Stimulated activated CD4-positive, alpha-beta T cell treated with anti-CD3 and anti-CD28 coated beads, Interleukin-2, amount 100 ng/mL, for 48 hours (primary cell): ENCODE measurements at regions not wholly inside any gene's neighbourhood (a gene's known extent, or its start where the extent isn't known, plus 50 kb on each side); places are given as distances from the start of the nearest gene placed in this dataset.

Experiments used
- DNase-seq, 2 donors: peaks; one replicate each; pipeline ENCODE4 v3.0.0-alpha.2; 2020

DNA sequence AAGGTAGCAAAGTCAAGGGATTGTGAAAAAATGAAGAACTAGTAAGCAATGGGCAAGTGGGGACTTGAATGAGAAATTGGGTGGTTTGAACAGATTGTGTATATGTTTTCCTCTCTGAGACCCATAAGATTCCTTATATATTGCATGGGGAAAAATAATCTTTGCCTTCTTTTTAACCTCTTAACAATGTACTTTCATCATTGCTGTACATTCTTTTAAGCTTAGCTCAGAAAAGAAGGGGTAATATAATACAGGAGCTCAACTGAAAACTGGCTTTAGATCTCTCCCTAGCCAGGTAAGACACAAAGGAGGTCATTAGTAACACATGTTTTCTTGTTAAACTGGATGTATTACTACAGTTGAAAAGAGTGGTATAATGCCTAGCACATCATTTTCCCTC is 287.2 kb downstream of the RNF144B start:
- DNase-seq = no peak

DNA sequence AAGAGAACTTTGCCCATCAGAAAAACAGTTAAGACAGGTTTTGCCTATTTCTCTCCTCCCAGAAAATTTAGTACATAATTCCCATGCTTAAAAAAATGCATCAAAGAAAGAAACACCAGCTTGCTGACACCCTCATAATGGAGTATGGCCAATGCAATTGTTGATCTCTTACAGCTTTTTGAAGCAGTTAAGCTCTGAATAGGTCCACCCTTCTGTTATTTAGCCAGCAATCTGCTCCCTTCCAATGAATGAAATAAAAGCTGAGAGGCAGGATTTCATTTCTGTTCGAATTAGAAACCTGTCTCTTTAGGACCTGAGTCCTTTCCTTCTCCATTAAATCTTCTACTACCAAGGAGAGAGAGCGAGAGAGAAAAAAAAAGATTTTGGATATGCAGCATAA is 288.7 kb downstream of the RNF144B start:
- no peak for DNase-seq

DNA sequence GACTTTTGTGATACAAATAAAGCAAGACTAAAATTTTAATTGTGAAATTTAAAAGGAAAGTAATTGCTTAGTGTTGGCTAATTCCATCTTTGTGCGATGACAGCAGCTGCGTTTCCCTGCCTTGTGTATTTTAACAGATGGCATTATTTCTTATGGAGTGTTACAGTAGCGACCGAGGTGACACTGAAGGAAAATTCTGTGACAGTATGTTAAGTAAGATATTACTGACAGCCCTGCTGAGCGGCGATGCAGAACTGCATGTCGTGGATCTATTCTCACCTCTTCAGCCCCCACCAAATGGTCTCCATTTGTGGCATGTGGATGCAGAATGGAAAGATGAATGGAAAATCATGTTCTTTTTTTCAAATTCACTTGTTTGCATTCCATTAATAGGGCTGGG is 289.4 kb downstream of the RNF144B start:
- no peak for DNase-seq

DNA sequence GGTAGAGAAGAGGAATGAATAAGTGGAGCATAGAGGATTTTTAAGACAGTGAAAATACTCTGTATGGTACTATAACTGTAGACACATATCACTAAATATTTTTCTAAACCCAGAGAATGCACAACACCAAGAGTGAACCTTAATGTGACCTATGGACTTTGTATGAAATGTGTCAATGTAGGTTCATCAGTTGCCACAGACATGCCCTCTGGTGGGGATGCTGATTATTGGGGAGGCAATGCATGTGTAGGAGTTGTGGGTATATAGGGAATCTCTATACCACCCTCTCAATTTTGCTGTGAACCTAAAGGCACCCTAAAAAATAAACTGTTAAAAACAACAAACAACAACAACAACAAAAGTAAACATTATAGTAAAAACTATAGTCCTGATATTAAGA is 293.7 kb downstream of the RNF144B start:
- no peak for DNase-seq

DNA sequence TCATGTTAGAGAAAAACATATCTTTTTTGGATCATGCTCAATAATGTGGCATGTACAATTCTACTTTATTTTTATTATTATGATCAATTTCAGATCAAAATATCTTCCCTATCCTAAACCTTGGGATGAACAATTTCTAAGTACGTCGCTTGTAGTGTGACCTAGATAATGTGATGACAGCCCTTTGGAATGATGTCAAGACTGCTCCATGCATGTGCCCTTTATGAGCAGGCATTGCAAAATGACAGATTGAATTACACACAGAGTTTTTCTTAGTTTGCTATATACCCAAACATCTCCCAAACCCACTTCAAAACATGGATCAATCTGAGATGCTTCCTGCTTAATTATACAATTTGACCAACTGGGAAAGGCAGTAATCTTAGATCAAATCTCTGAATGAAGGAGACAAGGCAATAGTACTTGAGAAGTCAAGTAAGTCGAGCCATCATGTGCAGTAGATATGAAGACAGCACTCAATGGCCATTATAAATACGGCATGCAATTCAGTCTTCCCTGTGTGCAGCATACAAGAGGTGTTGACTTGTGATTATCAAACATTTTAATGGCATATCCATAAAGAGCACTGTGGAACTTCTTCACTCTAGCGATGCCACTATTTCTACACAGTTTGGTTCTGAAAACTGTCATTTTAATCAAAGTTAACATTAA is 294.8 kb downstream of the RNF144B start:
- DNase-seq = no peak

DNA sequence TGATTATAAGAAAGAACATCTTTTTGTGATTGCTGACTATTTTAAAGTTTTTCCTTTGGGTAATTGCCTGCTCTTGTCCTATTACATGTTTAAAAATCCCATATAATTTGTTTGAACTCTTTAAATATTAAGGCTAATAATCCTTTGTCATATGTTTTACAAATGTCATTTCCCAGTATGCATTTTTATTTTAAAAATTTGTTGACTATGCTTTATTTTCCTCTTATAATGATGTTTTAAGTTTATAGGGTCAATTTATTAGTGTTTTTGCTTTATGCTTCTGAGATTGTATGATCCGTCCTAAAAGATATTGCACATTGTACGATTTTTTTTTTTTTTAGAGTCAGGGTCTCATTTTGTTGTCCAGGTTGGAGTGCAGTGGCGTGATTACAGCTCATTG is 297.2 kb downstream of the RNF144B start:
- no peak for DNase-seq

DNA sequence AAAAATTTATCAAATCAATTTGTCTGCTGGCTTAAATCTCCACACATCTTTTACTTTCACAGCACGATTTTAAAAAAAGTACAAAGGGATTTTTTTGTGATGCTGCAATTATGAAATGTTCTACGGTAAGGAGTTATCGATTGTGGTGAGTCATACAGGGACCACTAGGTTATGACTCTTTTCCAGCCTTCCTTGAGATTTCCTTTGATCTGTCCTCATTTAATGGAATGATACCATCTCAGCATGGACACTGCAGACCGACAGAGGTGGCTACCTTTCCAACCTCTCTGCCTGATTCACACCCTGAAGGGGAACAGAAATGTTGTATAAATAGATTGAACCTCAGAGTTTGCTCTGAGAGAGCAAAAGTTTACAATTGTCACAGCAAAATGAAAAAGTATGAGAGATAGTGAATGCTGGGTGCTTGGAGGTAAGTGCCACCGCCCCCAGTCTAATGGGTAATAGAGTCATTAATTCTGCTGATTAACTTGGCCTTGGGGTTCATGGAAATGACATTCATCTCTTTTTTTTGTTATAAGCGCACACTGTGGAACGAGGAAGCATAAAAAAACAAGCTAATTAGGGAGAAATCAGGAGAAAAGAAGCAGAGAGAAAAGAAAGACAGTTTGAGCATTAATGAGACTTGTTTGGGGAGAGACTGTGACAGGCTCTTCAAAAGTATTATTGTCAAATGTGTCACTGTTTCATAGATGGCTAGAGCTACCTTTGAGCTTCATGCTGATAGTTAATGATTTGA is 306.0 kb downstream of the RNF144B start:
- no peak for DNase-seq

DNA sequence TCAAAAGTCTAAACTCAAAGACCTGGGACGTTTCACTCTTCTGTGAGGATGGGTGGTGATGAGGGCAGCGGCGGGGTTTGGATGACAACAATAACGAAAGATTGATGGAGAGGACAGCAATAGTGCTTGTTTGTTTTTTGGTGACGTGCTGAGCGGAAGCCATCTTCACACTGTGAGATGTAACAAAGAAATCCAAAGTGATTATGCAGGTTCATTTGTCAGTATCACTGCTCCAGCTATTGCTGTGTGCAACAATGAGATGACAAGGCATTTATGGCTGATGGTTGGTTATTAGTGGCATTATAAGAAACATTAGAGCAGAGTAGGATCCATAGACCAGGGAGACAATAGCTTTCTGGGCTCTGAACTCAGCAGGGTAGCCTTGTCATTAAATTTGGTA is 306.7 kb downstream of the RNF144B start:
- DNase-seq = no peak

DNA sequence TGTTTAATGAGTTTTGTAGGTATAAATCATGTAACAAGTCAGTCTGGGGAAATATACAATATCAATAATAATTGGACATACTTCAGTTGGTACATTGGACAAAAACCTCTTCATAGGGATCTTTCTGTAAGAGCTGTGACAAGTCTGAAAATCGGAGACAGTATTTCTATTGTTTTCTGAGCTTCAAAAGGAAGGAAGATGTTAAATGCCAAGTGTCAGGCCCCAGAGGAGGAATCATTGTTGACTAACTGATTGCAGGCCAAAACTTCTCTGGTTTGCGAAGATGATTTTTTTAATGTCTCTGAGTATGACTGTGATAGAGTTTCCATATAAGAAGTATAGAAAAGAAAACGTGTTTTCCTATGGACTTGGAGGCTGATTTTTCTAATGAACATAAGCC is 316.4 kb downstream of the RNF144B start:
- DNase-seq = no peak

DNA sequence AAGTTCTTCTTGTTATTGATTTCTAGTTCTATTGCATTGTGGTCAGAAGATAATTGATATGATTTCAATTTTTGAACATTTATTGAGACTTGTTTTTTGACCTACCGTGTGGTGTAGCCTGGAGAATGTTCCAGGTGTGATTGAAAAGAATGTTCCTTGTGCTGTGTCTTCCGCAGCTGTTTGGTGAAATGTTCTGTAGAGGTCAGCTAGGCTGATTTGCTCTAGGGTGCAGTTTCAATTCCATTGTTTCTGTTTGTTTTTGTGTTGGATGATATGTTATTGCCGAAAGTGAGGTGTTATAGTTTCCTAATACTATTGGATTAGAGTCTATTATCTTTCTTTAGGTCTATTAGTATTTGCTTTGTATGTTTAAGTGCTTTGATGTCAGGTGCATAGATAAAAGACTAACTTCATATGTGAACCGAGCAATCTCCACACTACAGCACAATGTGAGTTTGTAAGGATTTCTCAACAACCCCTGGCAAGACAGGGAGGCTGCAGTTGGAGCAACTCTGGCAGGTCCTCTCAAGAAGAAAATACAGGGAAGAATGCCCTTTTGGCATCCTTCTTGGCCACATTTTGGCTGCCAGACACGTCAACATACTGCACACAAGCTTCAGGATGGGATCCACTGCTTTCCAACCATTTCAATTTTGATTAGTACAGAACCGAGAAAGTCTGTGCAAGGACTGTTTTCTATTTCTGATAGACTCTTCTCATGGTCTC is 320.7 kb downstream of the RNF144B start:
- DNase-seq = no peak

DNA sequence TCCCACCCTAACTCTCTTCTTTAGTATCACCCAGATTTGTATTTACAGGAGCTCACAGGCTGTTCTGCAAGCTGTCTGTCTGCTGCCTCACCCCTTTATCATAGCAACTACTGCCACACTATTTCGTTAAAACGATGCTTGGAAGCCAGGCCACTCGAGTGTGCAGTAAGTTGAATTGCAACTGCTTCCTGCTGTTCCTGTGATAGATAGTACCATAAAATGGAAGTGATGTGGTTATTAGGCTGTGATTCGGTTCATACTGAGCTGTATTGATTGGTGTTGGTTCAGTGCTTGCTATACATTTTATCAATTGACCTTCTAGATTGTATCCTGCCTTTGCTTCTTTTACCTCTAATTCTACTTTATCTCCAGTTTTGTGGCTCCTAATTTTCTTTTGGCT is 325.4 kb downstream of the RNF144B start:
- DNase-seq = no peak

DNA sequence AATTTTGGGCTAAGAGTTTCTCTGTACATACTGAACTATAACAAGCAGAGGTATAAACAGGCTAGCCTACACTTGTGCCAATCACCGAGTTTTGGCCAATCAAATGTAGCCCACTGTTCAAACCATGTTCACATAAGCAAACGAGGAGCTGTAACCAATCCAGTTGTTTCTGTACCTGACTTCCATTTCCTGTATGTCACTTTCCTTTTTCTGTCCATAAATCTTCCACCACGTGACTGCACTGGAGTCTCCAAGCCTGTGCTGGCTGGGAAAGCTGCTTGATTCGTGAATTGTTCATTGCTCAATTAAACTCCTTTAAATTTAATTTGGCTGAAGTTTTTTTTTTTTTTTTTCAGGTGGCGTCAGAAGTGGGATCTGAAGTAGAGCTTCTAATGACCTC is 332.9 kb downstream of the RNF144B start:
- no peak for DNase-seq

DNA sequence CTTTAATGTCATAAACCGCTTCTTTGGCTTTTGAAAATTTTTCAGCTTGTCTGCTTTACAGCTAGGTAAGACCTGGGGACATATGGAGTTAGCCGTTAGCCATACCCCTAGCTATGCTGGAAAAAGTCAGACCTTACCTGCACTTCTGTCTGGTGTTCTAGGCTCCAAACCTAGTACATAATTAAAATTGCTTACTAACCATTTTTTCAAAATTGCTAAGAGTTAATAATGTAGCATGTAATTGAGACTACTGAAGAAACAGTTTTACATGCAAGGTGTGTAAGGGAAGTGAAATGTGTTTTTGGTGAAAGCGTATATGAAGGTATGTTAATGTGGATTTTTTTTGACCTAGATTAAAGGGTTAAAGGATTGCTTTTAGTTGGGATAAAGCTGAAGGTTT is 336.9 kb downstream of the RNF144B start:
- DNase-seq = no peak

DNA sequence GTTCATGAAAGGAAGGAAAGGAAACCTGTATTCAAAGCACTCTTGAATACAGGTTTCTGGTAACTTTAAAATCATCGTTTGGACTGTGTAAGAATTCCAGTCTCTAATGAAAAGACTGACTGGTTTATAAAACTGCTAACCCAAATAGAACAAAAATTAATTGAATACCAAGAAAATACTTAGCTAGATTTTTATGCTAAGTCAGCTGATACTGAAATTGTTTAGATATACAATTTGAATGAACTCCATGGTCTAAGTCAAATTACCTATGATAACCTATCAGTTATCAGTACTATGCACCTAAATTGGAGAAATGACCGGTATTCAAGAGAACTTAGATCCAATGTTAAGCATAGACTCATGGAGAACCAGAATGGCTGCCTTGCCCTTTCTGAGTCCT is 338.3 kb downstream of the RNF144B start:
- no peak for DNase-seq

DNA sequence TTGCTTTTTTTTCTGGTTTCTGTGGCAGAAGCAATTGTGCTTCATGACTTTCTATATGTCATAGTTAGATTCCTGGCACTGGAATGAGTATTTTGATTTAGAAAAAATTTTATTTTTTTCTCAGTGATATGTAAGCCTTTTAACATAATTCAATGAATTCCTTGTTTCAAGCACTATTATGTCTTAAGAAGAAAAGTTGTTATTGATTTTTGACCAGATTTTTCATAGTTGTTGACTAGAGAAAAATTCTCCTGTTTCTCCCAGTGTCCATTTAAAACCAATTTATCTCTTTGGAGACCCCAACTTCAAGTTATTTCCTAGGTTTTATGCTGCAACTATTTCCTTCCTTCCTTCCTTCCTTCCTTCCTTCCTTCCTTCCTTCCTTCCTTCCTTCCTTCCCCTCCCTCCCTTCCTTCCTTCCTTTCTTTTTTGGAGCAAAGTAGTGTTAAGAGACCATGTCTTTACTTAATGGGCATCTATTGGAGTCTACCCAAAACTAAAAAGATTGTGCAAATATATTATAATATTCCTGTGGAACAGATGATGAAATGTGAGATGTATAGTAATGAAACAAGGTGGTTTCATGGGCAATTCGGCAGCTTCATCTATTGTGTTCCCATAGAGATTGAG is 346.9 kb downstream of the RNF144B start:
- DNase-seq = no peak

DNA sequence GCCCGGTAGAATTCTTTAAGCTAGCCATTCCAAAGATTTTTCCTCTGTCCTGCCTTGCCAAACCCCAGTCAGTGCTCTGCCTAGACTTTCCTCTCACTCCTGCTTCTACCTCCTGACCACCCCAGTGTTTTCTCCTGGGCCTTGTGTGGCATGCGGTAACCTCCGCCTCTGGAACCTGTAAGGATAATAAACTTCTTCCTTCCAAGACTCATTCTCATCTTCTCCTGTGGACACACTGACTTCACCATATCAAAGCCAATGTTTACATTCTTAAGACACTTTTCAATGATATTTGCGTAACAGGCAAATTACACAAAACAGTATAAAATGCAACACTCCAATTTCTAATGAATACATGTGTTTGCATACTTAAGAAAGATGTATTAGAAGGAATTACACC is 354.6 kb downstream of the RNF144B start:
- DNase-seq = no peak

DNA sequence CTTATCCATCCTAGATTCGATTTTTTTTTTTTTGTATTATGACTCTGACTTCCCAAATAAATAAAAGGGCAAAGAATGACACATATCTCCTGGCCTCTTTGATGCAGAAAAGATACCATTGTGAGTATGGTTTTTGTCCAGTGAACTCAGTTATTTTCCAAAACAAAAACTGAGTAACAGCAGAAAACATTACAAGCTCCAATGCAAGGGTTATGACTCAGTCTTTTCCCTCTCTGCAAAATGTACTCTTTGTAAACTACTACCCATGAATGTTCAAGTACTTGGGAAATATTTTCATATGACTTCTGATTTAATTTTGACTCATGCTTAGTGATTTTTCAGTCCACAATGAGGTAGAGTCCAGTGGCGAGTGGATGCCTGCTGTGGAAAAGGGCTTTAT is 355.3 kb downstream of the RNF144B start:
- no peak for DNase-seq

DNA sequence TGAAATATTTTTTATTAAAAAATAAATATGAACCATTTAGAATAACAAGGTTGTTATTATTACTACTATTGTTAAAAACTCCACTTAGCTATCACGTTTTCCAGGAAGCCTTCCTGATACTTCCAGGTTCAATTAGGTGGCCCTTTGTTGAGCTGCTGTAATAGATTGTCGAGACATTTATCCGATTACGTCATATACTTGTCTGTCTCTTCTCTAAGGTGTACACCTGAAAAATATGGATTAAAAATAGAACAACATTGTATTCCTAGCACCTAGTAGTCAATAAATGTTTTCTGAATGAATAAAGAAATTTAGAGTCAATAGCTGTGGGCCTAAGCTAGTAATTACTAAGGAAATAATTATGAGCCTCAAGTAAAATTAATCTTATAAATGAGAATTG is 359.6 kb downstream of the RNF144B start:
- DNase-seq = no peak

DNA sequence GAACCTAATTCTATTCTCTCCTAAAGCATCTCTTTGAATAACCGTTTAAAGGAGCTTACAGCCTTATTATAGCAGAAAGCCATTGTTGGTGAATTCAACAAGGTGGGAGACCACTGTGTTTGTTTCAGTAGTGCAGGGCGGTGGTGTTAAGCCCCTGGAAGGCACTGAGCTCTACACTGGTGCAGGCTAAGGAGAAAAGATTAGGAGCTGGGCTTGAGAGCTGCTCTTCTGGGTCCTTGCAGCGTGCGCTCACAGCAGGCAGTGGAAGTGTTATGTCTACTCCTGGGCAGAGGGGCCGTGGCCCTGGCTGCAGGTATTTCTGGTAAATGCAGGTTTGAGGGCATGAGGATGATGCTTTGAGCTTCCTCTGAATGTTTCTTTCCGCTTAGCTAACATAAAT is 361.2 kb downstream of the RNF144B start:
- DNase-seq = no peak

DNA sequence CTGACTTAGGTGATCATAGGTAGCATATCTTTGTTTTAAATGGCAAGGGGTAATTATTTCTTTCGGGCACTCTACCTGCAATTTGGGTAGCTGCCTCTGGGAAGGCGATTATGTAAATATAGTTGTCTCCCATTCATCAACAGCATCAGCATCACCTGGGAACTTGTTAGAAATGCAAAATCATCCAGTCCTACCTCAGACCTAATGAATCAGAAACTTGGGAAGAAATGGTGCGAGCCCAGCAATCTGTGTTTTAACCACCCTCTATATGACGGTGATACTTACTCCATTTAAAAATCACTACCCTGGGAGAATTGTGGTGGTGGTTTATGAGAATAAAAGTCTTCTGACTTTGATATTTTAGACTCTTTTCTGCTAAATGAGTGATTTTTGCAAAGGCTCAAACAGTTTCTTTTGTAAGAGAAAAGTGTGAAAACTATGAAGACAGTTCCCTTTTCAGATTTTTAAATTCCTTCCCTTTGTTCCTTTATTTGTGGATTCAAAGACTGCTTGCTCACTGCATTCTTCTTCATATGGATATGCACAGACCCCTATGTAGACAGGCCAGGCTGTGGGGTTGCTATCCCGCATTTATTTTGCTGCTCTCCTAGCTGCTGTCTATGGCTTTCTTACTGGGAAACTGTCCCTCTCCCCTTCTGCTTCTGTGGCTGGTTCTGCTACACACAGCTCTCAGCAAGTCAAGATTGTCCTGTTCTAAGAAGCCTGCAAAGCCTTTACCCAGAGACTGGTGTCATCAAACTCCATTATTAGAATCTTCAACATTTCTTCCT is 365.3 kb downstream of the RNF144B start:
- DNase-seq = no peak

DNA sequence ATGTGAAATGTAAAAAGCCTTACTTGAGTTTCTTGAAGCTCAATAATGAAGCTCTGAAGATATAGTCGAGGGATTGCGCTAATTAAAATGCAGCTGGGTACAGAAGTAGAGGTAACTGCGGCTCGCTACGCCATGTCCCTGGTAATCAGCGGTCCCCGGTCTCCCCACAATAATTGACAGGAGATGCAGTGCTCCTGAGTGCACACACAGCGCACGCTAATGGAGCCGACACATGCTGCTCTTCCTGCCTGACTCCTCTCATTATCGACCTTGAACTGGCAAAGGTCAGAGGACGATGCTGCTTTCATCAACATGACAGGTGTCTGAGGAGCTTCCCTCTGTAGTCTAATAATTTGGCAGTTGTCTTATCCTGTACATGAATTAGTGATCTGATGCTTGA is 365.9 kb downstream of the RNF144B start:
- DNase-seq = no peak

DNA sequence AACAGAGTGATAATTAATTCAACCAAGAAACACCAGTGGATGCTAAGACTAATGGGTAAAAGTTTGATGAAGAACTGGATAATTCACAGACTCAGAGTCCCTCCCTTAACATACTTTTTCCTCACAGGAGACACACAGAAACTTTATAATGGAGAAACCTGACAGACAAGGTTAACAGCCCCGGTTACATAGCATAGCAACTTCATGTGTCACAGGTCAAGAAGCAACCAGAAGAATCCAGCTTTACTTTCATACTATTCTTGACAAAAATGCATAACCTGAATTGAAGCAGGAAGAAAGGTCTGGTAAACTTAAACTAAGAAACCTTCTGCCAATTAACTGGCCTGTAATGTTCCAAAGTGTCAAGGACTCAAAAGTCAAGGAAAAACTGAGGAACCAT is 375.9 kb downstream of the RNF144B start:
- DNase-seq = no peak

DNA sequence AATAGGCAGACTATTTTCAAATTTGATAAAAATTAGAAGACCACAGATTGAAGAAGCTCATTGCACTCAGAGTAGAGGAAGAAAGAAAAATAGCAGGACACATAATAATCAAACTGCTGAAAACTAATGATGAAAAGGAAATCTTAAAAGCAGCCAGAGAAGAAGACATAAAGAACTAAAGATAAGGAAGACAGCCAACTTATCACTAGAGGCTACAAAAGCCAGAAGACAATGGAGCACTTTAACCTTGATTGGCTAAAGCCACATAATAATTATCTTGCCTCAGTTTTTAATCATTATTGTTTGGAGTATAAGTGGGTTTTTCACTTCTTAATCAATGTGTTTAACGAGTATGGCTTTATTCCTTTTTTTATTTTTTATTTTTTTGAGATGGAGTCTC is 397.6 kb downstream of the RNF144B start:
- DNase-seq = no peak
